GM18520 (cell line): ENCODE measurements at regions not wholly inside any gene's neighbourhood (a gene's known extent, or its start where the extent isn't known, plus 50 kb on each side); places are given as distances from the start of the nearest gene placed in this dataset.
"Not testable (repeated sequence)": the region's sequence is repeated elsewhere in the genome, so short reads cannot be mapped to it uniquely, and the experiment has no call there.

Source experiments
- ATAC-seq: cut with Tn5 transposase; IDR thresholded peaks from one replicate; pipeline ENCODE4 v1.9.1; 2021; ENCODE audit not compliant: unreplicated experiment

- ATAC-seq: no peak
These were observed 322.8 kb upstream of the NAALADL2 start for GRCh38 chr3:174536319-174536718.

- no peak for ATAC-seq
These were observed 321.0 kb upstream of the NAALADL2 start for GRCh38 chr3:174538151-174538550.

GRCh38 chr3:174540116-174540908 is 318.8 kb upstream of the NAALADL2 start:
- ATAC-seq: no peak

GRCh38 chr3:174541708-174542315 is 317.3 kb upstream of the NAALADL2 start:
- no peak for ATAC-seq

GRCh38 chr3:174547801-174548435 is 311.2 kb upstream of the NAALADL2 start:
- no peak for ATAC-seq

- no peak for ATAC-seq
These were observed 310.1 kb upstream of the NAALADL2 start for GRCh38 chr3:174548841-174549623.

- no peak for ATAC-seq
These were observed 277.6 kb upstream of the NAALADL2 start for GRCh38 chr3:174581558-174581957.

- ATAC-seq: no peak
These were observed 275.7 kb upstream of the NAALADL2 start for GRCh38 chr3:174583396-174583795.

- not testable (repeated sequence) for ATAC-seq
These were observed 272.0 kb upstream of the NAALADL2 start for GRCh38 chr3:174587137-174587536.

GRCh38 chr3:174596447-174596982 is 262.6 kb upstream of the NAALADL2 start:
- ATAC-seq: no peak

- ATAC-seq: no peak
These were observed 260.2 kb upstream of the NAALADL2 start for GRCh38 chr3:174598885-174599439.

GRCh38 chr3:174613173-174613572 is 246.0 kb upstream of the NAALADL2 start:
- ATAC-seq: no peak

- ATAC-seq: no peak
These were observed 245.1 kb upstream of the NAALADL2 start for GRCh38 chr3:174614036-174614435.

- ATAC-seq: no peak
These were observed 240.6 kb upstream of the NAALADL2 start for GRCh38 chr3:174618368-174619080.

- ATAC-seq: no peak
These were observed 239.9 kb upstream of the NAALADL2 start for GRCh38 chr3:174619239-174619638.

GRCh38 chr3:174620138-174620537 is 239.0 kb upstream of the NAALADL2 start:
- ATAC-seq: no peak

GRCh38 chr3:174620855-174621472 is 238.2 kb upstream of the NAALADL2 start:
- ATAC-seq: no peak

- ATAC-seq: no peak
These were observed 225.8 kb upstream of the NAALADL2 start for GRCh38 chr3:174633342-174633741.

- no peak for ATAC-seq
These were observed 222.7 kb upstream of the NAALADL2 start for GRCh38 chr3:174636451-174636850.

GRCh38 chr3:174639406-174639805 is 219.7 kb upstream of the NAALADL2 start:
- no peak for ATAC-seq
